G401 (cell line): ENCODE measurements at regions not wholly inside any gene's neighbourhood (a gene's known extent, or its start where the extent isn't known, plus 50 kb on each side); places are given as distances from the start of the nearest gene placed in this dataset.

Experiments used
- DNase-seq: peaks from one replicate; pipeline ENCODE4 v3.0.0-alpha.2; 2015; ENCODE audit warnings: low spot score
- in situ Hi-C: cut with HindIII; loops from 2 replicates; pipeline ENCODE4 v1.10.0; 2016; ENCODE audit warnings: low sequenced_read_pairs, mixed read lengths

DNA sequence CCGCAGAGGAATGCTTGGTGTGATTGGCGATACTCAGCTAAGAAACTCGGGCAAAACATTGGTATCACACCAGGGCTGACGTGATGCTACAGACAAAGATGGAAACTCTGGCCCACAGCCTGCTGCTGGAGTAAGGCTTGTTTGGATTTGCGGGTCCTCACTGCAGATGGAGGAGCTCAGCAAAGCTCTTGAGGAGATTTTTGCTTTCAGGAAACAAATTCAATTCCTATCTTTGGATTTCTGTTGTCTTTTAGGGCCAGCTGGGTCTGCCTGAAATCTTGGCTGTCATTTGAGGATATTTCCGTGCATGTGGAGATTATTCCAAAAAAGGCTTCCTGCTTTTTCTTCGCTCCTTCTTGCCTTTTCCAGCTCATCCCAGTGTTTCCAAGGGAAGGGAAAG, 475.8 kb downstream of the TSN start:
- in situ Hi-C loops, result no loop called here

DNA sequence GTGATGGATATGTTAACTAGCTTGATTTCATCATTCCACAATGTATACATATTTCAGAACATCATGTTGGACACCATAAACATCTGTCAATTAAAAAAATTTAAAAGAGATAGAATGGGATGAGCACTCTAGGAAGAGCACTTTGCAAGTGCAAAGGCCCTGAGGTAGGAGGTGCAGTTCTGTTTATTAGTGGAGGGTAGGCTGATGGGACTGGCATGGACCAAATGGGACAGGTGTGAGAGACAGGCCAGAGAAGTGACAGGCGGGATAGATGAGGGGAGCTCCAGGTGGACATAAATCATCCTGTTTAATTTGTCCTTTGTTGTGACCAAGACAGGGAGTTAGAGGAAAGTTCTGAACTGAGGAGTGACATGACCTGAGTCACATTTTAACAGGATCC, 477.9 kb downstream of the TSN start:
- DNase-seq, result no peak
- in situ Hi-C loops, result no loop called here

More for the DNA sequence above, 475.8 kb downstream of the TSN start:
- DNase-seq, result no peak

DNA sequence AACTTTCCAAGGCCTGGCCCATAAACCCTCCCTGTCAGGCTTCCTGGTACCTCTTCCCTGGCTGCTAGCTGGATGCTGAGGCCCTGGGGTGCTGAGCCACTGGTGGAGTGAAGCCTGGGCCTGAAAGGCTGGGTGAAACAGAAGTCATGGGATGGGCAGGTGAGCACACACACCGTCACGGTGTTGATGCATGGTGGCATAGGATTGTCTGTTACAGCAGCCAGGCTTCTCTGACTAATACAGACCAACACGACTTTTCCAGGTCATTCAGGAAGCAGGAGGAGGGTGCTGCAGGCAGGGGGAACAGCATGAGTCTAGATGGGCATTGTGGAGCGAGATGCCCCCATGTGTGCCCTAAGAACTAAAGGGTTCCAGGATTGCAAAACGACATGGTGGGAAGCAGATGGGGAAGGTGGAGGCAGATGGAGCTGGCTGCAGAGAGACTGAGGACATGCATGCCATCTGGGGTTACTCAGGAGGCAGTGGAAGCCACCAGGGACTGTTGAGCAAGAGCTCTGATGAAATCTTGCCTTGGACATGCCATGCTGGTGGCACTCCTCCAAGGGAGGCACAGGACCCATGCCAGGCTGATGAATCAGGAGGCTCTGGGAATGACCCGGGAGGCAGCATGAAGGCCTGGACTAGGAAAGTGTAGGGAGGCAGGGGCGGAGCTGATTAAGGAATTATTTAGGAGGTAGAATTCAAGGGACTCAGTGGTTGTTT, 480.9 kb downstream of the TSN start:
- in situ Hi-C loops, result no loop called here
- peak; percentile 56 for DNase-seq

DNA sequence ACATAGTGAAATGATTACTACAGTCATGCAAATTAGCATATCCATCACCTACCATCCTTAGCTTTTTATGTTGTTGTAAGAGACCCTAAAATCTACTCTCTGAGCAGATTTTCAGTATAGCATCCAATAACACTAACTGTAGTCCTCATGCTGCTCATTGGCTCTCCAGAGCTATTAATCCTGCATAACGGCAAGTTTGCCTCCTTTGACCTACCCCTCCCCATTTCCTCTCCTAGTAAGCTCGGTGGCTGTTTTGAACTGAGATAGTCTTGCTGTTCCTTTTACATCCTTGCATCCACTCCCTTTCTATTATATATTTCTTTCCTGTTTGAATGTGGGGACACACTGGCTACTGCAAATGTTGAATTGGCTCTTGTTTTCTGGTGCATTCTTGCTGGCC, 481.5 kb downstream of the TSN start:
- DNase-seq, result no peak
- in situ Hi-C loops, result no loop called here

DNA sequence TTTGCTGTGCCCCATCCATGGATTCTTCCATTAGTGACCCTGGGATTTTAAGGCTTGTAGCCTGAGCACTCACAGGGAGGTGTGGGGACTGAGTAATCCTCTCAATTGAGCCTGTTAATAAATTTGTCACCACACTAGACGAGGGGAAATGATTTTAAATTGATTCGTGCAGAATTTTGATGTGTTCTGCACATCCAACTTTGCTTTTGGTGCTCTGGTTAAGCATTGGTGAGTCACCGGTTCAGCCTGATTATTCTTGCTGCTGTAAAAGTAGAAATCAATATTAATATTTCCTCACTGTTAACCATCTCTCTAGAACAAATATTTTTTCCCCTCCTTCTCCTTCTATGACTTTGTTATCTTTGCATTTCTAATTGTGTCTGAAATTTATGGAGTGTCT, 482.0 kb downstream of the TSN start:
- no peak for DNase-seq
- in situ Hi-C loops, result no loop called here

DNA sequence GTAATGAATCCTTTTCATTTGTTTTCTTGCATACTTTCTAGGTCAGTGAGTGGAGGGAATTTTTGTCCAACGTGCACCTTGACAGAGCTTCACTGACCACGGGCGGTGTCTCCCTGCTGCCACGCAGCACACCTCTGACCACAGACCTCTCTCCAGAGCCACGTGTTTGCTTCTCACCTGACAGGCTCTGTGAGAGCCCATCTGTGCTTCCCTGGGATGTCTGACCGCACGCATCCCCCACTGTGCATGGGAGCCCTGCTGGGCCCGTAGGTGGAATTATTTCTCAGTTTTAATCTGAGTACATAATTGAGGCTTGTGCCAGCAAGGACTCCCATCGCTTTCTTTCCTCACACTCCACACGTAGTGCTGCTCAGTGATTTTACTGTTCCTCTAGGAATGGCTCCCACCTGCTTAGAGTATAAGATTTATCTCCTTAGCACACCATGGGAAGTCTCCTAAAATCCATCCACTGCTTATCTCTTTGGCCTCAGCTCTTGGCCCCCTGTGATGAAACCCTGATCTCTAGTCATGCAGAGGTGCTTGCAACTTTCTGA, 482.6 kb downstream of the TSN start:
- in situ Hi-C loops, result no loop called here
- no peak for DNase-seq

DNA sequence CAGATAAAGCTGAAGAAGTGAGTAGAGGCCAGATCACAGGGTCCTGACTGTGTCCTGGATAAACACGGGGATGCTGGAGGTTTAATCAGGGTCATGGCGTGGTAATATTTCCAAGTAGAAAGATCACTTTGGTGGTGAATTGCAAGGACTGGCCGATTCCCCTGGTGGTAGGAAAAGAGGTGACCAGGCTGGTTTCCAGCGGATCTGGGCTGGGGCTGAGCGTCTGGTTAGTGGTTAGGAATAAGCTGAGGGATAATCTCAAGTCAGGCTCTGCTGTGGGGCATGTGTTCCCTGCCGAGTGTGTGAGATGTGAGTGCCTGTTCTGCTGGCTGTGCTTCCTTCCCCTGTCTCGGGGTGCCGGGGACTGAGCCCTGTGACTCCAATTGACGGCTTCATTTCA, 484.0 kb downstream of the TSN start:
- in situ Hi-C loops, result no loop called here
- DNase-seq, result no peak

DNA sequence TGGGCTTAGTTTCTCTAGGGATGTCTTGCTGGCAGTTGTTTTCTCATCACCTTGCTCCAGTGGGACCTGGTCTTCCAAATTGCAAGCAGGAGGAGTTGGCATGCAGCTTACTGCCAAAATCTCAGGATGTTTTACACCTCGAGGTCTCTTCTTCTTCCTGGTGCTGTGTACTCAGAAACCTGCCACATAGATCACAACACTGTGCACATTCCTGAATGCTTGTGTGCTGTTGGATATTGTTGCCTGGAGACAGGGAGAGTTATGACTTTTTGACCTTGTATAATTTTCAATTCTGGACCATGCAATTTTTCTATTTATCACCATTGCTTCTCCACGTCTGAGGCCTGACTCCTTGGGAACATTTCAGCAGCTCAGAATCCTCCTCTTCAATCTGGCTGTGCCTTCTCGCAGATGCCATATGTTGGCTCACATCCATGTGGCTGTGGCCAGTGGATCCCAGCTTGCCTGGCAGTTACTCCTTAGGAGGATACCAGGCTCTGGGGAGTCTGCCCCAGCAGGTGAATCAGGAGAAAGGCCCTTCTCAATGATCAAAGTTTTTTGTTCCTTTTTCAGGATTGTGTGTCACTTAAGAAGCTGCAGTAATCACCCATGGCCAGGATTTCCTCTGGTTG, 489.3 kb downstream of the TSN start:
- DNase-seq, result peak; percentile 60
- in situ Hi-C loops, result no loop called here

DNA sequence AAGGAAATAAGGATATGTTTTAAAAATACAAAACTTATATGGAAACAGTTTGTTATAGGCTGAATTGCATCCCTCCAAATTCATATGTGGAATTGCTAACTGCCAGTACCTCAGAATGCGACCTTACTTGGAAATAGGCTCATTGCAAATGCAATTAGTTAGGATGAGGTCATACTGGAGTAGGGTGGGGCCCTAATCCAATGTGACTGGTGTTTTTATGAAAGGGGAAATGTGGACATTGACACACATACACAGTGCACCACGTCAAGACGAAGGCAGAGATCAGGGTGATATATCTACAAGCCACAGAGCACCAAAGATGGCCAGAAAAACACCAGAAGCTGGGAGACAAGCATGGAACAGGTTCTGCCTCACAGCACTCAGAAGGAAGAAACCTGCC, 494.2 kb downstream of the TSN start:
- in situ Hi-C loops, result no loop called here
- DNase-seq, result no peak

DNA sequence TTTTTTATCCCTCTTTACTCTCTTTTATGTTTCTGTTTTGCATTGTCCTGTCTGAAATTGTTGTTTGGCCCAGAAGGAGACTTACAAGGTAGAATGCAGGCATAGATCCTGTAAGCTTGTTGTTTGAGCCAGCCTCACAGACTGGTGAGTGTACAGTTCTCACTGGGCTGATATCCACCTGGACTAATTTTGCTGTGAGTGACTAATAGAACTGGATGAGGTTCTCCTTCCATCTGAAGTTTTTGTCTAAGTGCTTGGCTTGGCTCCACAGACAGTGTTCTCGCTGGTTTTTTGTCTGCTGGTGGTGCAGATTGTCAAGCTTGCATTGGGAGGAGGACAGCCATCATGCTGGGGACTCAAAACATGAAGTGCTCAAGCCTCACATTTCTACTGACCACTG, 495.7 kb downstream of the TSN start:
- no peak for DNase-seq

DNA sequence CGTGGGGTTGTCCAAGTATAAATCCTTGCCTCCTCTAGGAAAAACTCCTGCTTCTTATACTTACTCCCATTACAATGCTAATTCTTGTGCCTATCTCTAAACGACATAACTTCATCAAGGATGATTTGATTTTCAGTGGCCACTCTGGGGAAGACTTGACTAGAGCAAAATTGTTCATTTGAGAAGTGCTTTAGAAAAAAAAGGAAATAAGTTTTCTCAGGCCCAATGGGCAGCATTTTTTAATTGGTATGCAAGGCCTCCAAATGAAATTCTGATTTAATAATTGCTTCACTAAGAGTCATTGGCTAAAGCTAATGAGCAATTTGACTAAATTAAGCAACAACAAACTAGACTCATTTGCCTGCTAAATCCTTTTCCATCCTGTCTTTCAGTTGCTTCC, 496.1 kb downstream of the TSN start:
- in situ Hi-C loops, result no loop called here
- no peak for DNase-seq

More for the DNA sequence above, 495.7 kb downstream of the TSN start:
- in situ Hi-C loops, result no loop called here

DNA sequence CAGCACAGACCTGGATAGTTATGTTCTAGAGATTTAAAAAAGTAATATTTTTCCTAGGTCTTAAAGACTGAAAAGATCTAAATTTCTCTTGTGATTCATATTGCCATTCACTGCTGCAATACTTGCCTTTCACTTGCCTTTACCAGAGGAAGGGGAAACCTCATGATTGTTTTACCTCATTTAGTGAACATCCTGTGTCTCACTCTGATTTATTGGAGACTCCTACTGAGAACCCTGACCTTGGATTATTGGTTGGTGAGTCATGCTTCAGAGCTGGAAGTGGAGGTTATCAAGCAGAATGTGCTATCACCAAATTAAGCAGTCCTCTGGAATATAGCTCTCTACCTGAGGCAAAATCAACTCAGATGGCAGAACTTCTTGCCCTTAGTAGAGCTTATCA, 500.5 kb downstream of the TSN start:
- no peak for DNase-seq
- in situ Hi-C loops, result no loop called here

DNA sequence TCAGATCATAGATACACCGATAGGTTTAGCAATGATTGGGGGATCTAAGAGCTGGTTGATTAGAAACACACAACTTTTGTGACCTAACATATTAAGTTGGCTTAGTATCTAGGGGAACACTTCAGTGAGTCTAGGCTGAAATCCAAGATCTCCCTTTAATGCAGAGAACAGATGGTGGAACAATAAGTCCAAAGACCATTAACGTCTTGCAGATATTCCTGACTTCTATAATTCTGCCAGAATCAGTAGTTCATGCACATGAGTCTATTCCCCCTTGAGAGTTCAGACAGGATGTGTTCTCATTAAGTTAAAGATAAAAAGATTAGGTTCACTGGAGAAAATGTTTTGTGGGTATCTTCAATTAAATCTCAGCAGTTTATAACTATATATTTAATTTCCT, 506.5 kb downstream of the TSN start:
- in situ Hi-C loops, result no loop called here
- DNase-seq, result peak; percentile 4

DNA sequence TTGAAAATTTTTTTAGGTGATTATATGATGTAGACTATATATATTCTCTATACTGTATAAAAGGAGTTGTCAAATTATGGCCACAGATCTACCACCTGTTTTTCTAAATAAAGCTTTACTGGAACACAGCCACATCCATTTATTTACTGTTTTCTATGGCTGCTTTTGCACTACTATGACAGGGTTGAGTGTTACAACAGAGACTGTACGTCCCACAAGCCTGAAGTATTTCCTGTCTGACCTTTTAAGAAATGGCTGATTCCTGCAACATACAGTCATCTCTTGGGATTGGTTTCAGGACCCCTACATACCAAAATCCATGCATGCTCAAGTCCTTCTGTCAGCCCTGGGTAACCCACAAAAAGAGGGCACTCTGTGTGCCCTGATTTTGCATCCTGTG, 508.3 kb downstream of the TSN start:
- no peak for DNase-seq
- in situ Hi-C loops, result no loop called here

DNA sequence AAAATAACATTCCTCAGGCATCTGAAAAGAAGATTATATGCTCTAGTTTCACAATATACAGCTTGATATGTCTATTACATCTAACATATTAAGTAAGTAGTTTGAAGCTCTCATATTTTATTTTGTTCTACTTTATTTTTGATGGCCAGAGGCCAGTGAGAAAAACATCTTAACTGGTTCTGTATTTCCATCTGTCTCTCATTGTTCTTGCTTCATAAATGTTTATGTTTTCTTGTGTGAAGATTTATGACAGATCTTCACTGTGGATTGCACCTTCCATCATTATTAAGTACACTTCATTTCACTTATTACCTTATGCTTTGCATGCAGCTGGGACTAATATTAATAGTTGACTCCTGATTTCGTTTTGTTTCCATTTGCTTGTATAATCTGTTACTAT, 511.2 kb downstream of the TSN start:
- in situ Hi-C loops, result no loop called here
- no peak for DNase-seq

DNA sequence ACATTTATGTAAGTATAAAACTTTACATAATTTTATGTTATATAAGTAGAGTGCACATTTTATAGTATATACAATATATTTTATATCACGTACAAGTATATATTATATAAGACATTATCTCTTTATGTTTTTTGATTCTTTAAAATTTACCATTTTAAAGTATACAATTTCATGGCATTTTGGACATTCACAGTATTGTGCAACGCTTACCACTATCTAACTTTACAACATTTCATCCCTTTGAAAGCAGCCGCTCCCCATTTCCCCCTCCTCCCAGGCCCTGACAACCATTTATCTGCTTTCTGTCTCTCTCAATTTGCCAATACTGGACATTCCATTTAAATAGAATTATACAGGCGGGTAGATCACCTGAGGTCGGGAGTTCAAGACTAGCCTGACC, 512.5 kb downstream of the TSN start:
- DNase-seq, result no peak
- in situ Hi-C loops, result no loop called here

DNA sequence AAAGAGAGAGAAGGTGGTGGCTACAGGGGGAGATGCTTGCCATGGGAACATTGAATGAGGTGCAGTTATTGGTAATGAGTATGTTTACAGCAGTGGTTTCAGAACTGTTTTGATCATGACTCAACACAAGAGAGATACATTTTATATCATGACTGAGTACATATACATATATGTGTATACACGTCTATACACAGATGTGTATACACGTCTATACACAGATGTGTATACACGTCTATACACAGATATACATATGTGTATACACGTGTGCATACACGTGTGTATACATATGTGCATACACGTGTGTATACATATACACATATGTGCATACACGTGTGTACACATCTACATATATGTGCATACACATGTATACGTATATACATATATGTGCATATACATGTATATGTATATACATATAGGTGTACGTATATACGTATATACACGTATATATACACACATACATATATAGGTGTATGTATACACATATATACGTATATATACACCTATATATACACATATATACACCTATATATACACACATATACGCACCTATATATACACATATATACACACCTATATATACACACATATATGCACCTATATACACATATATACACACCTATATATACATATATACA, 518.5 kb downstream of the TSN start:
- in situ Hi-C loops, result no loop called here

DNA sequence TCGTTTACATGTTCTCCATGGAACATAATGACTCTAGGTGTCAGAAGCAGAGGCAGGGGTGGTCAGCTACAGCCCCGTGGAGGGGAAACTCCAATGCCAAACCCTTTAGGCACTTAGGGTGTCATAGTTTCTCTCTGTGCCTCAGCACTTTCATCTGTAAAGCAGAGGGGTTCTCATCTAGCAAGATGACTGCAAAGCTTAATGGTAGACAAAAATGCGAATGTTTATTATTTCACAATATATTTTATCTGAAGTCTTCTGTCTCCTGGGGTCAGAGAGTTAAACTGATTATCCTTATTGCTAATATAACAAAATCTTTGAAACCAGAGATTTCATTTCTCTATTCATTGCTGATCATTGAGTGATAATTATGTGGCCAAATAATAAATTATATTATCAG, 522.5 kb downstream of the TSN start:
- in situ Hi-C loops, result no loop called here
- no peak for DNase-seq

More for the DNA sequence above, 518.5 kb downstream of the TSN start:
- no peak for DNase-seq

DNA sequence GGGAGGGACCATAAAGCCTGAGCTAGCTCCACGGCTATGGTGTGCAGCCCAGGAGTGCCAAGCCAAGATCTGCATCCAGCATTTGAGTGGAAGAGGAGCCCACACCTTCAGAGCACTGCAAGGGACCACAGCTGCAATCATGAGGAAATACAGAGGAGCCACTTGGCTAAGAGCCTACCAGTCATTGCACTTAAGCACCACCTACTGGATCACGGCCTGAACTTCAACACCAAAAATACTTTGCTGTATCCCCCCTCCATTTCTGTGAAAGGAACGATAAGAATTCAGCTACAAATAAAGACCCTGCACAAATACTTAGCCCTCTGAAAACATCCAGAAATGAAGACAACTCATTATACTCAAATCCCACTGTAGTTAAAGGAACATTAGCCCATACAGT, 545.3 kb downstream of the TSN start:
- DNase-seq, result no peak
- in situ Hi-C loops, result no loop called here

DNA sequence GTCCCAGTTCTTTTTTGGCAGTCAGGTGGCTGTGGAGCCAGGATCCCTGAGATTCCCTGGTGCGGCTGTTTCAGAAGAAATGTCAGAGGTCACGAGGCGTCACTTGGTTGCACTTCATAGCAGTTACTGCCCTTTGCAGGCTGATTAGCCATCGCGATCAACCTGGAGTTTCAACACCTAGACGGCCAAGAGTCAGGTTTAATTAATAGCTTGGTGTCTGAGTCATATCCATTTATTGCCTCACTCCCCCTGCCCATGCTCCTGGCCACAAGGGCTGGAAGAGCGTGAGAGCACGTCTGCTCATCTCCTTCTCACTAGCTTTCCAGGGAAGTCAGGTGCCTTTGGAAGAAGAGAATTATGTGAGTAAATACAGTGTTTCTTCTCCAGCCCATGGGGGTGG, 552.3 kb downstream of the TSN start:
- DNase-seq, result no peak
- in situ Hi-C loops, result no loop called here
